IPS DF 19.7 (cell line): ENCODE measurements at regions not wholly inside any gene's neighbourhood (a gene's known extent, or its start where the extent isn't known, plus 50 kb on each side); places are given as distances from the start of the nearest gene placed in this dataset.
"Not testable (repeated sequence)": the region's sequence is repeated elsewhere in the genome, so short reads cannot be mapped to it uniquely, and the experiment has no call there.

ENCODE experiments used
- DNase-seq: peaks from one replicate; pipeline ENCODE4 v3.0.0-alpha.2; 2013; ENCODE audit warnings: low read depth, low spot score

DNA sequence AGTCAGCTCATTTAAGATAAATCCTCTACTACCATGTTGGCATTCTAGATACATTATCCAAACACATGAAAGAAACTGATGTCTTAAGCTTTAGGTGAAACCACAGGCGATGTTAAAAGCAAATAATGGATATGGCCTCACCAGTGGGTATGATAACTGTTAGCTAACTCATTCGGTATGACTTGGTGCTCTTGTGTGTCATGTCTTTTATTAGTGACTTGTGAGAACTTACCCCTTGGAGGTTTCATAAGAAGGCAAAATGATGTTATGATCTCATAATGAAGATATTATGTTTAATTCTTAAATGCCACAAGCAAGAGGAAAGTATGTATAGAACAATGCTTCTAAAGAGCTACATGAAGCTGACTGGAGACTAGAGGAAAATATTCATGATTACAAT lies 1227.0 kb downstream of the EFNA5 start:
- no peak for DNase-seq

- DNase-seq: no peak
Measured at GRCh38 chr5:106435185-106435584, 1235.6 kb downstream of the EFNA5 start.

GRCh38 chr5:106430733-106431132 lies 1240.0 kb downstream of the EFNA5 start:
- DNase-seq: not testable (repeated sequence)

DNA sequence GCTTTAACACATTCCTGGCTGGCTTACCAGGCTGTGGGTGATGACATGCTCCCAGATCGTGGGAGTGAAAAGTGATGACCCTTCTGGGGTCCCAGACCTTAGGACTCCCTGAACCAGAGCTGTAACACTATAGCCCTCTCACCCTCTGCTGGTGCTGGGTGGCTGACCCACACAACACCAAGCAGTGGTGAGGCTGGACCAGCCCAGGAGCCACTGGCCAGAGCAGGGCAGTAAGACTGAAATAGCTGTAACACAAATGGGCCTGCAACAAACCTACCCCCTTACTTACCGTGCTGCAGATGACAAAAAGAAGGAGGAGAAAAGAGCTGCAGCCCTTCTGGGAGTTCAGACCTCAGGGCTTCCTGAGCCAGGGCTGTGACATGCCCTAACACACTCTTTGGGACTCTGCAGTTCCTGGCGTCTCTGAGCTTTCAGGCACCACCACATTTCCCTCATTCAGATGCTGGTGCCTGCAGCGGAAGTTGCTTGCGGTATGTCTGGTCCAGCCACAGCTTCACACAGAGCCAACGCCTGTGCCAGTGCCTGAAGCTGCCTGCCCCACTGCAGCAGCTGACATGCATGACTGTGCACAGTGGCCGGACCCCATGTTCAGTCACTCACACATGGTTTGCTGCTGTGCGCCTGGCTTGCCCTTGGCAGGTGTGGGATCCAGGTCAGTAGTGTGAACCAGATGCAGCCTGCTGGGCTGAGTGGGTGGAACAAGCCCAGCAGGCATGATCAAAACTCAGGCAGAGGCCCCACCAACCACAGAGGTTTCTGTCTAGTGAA lies 1247.4 kb downstream of the EFNA5 start:
- no peak for DNase-seq

GRCh38 chr5:106420102-106420501 lies 1250.6 kb downstream of the EFNA5 start:
- DNase-seq: no peak

GRCh38 chr5:106418196-106418595 lies 1252.5 kb downstream of the EFNA5 start:
- no peak for DNase-seq

DNA sequence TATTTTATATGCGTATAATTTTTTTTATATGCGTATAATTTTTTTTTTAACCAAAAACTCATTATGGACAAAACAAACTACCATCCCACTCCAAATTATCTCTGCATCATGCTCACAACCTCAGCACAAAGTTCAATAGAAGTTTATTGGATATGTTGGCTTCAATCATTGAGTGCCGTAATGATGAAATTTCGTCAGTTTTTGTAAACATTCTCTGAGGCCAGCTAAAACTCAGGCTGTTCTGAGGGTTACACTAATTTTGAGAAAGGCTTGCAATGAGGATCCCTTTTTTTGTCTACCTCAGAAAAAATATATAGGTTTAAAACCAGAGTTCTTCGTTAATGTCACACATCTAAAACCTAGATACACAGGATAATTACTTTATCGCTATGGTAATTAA lies 1253.2 kb downstream of the EFNA5 start:
- no peak for DNase-seq

- no peak for DNase-seq
Measured at GRCh38 chr5:106417163-106417562, 1253.6 kb downstream of the EFNA5 start.

DNA sequence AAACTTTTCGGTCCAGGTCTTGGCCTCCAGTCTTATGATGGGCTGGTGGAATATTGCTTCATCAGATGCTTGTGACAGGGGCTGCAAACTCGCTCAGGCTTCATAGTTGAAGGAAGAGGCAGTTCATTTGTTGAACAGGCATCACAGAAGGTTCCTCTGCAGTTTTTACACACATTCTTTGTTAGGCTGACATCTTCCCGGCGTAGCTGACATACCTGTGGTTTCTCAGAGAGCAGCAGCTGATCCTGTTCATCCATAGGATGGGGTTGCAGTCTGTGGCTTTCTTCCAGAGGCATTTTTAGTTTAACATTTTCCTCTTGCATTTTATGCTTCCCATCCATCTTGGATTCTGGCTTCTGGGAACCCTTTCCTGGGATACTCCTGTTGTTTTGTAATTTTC lies 1255.2 kb downstream of the EFNA5 start:
- DNase-seq: no peak

DNA sequence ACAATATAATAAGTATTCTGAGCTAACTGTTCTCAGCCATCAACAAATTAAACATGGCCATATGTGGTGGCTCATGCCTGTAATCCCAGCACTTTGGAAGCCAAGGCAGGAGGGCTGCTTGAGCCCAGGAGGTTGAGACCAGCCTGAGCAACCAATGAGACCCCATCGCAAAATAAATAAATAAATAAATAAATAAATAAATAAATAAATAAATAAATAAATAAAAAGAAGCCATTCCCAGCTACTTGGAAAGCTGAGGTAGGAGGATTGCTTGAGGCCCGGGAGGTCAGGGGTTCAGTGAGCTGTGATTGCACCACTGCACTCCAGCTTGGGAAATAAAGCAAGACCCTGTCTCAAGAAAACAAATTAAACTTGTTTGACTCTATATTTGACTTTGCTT lies 1256.4 kb downstream of the EFNA5 start:
- DNase-seq: no peak

DNA sequence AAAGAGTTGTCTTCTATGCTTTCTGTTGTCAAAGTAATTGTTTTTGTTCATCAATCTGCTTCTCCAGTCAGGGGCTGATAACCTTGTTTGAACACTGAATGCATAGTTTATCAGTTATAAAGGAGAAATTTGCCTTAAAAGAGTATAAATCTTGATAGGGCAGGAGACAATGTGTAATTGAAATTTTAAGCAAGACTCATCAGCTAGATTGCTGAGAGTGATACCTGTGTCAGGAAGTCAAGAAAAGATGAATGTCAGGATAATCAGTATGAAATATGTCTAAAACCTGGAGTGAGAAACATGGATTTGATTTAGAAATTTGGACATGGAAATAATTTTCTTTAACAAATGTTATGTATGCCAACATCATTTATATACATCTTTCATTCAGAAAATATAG lies 1258.1 kb downstream of the EFNA5 start:
- no peak for DNase-seq

GRCh38 chr5:106408570-106408969 lies 1262.2 kb downstream of the EFNA5 start:
- no peak for DNase-seq

- DNase-seq: no peak
Measured at GRCh38 chr5:106408141-106408540, 1262.6 kb downstream of the EFNA5 start.

DNA sequence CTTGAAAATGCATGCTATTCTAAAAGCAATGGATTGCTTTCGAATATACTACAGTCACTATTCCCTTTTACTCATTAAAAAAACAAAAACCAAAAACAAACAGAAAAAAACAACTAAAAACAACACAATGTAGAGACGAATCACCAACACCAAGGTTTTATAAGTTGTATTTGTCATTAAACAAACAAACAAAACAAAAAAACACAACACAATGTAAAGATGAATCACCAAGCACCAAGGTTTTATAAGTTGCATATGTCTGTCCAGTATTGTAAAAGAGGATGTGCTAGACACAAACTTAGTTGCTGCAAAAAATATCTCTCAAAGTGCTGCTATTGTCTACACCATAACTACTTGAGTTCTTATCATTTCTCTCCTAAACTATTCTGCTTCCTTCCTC lies 1269.2 kb downstream of the EFNA5 start:
- no peak for DNase-seq

DNA sequence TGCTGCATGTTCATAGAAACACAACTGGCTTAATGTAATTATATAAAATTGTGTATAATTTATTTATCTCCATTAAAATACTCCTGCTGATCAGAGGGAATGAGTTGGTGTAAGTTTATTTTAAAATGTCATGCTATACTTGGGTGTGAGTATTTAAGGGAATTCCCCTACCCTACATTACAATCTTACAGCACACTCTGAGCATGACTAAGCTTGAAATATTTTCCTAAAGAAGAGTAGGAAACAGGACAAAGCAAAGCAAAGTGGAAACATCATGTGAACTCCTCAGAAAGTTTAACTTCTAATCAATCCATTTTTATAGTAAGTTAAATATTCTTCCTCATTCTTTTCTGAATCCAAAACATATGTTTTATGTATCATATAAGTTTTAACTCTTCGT lies 1271.3 kb downstream of the EFNA5 start:
- no peak for DNase-seq

DNA sequence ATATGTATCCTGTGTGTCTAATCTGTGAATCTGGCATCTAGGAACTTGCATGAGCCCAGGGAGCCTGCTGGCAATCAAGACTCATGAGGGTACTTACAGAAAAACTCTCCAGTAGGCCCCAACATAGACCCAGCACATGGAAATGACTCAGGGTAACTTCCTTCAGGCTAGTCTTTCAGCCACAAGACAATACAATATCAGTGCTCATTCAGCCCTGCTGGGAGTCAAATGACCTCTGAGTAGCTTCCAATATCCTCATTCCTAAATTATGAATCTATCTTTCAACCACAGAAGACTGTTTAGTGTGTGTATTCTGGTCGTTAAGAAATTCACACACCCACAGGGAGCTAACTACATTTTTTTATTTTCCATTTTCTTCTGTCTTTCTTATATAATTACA lies 1273.0 kb downstream of the EFNA5 start:
- DNase-seq: no peak

- DNase-seq: no peak
Measured at GRCh38 chr5:106393276-106393675, 1277.5 kb downstream of the EFNA5 start.

GRCh38 chr5:106392766-106393165 lies 1278.0 kb downstream of the EFNA5 start:
- no peak for DNase-seq

DNA sequence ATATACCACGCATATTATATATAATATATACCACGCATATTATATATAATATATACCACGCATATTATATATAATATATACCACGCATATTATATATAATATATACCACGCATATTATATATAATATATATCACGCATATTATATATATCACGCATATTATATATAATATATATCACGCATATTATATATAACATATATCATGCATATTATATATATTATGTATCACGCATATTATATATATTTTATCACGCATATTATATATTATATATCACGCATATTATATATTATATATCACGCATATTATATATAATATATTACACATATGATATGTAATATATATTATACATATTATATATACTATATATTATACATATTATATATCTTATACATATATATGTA lies 1283.0 kb downstream of the EFNA5 start:
- DNase-seq: not testable (repeated sequence)

DNA sequence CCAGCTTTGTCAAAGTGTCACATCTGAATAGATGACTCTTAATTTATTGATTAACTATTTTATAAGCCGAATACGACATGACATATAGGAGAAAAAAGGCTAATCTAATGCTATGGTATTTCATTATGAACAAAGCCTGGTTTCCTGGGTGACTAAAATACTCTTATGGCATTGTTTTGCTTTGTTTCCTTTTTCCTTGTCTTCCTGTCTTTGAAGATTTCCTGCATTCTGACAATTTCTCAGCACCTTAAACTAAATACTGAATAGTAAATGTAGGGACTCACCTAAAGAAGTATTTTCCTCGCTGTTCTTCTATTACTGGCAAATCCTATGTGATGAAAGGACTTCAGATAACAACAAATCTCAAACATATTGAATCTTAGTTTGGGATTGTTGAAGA lies 1284.5 kb downstream of the EFNA5 start:
- no peak for DNase-seq

DNA sequence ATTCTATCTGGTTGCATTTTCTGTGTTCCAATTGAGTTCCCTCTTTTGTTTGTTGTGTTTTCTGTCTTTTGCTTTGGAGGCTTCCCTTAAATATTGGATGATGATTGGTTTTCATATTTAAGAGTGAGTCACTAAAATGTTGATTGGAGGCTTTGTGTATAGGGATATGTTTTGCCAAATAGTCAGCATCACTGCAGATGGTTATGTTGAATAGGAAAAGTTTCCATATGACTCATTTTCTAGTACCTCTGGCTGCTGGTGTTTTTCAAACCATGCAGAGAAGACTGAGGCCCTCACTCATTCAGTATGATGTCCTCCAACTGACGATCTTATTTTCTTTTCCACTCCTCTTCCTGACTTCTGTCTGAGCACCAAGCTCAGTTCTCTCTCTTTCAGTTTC lies 1290.0 kb downstream of the EFNA5 start:
- DNase-seq: no peak

GRCh38 chr5:106376522-106376921 lies 1294.2 kb downstream of the EFNA5 start:
- no peak for DNase-seq

DNA sequence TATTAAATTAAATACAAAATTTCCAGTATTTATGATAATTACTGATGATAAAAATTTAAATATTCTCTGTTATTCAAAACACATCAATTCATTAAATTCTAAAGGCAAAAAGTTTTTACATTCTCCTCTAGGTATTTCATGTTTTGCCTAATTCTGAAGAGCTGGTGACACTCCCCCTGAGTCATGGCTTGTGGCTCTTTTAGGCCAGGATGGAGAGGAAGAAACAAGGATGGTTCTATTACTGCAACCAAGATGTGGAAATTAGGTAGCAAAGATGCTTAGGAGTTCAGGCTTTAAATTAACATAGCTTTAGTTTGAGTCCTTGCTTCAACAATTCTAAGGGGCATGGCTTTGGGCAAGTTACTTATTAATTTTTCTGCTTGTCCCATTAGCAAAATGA lies 1295.8 kb downstream of the EFNA5 start:
- no peak for DNase-seq

DNA sequence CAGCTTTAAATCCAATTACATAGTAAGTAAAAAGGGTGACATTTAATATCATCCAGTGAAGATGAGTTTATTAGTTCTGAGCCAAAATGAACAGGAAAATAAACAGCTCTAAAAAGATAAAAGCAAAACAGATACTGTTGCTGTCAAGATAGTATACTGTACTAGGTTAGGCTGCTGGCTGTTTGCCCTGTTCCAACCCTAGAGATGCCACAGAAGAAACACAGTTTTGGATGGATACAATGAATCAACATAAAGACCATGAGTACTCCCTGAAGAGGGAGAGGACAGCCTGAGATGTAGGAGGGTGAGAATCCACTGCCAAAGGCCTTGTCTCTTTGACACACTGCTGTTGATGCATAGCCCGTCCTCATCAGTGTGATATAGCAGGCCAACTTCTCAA lies 1302.7 kb downstream of the EFNA5 start:
- DNase-seq: no peak
